ENCODE measurements at regions not wholly inside any gene's neighbourhood (a gene's known extent, or its start where the extent isn't known, plus 50 kb on each side); places are given as distances from the start of the nearest gene placed in this dataset.
A peak's percentile ranks its signal among the peaks of the same experiment; 100 is the strongest.

GRCh38 chr22:35488513-35488912 is 52.1 kb upstream of the RASD2 start:
- Histone ChIP-seq H3K9me3 (no peaks in the 10 kb centered on the region), H3K27ac (no peak overlapping the region), H3K36me3 (no peaks in the 10 kb centered on the region), H3K4me3 (no peak overlapping the region), H3K4me1 (no peaks in the 10 kb centered on the region), H3K27me3 (no peaks in the 10 kb centered on the region)
- intact Hi-C loops (cut with DNase I; ENCODE audit: low total_unique reads), result no loop called here
- DNase-seq (no peak), ATAC-seq (no peak)
- in situ Hi-C loops (cut with MboI; ENCODE audit: low sequenced_read_pairs in 4 of 4), result no loop called here
- no peak for TF ChIP-seq POLR2A (IDR thresholded peaks at IDR 0.05)
- TF ChIP-seq CTCF (IDR thresholded peaks at IDR 0.05 in 4 of 5, conservative IDR thresholded peaks at IDR 0.05 in 1 of 5), result no peak

GRCh38 chr22:35489239-35489638 is 51.4 kb upstream of the RASD2 start:
- Histone ChIP-seq H3K4me3 (no peak overlapping the region), H3K9me3 (no peaks in the 10 kb centered on the region), H3K27me3 (no peaks in the 10 kb centered on the region), H3K27ac (no peak overlapping the region), H3K36me3 (no peaks in the 10 kb centered on the region), H3K4me1 (no peaks in the 10 kb centered on the region)
- ATAC-seq (peak in 1 of 2 donors; percentile 33), DNase-seq (no peak)
- TF ChIP-seq POLR2A (IDR thresholded peaks at IDR 0.05) (no peak), CTCF (IDR thresholded peaks at IDR 0.05 in 4 of 5, conservative IDR thresholded peaks at IDR 0.05 in 1 of 5) (no peak)
- in situ Hi-C loops (cut with MboI; ENCODE audit: low sequenced_read_pairs in 4 of 4), result no loop called here
- intact Hi-C loops (cut with DNase I; ENCODE audit: low total_unique reads), result no loop called here

Measured in gastrocnemius medialis (tissue), 4 donors.